ENCODE measurements at regions not wholly inside any gene's neighbourhood (a gene's known extent, or its start where the extent isn't known, plus 50 kb on each side); places are given as distances from the start of the nearest gene placed in this dataset.

GRCh38 chr13:40287428-40287827 lies 379.0 kb downstream of the FOXO1 start:
- intact Hi-C loops (cut with micrococcal nuclease; ENCODE audit: unreplicated experiment): no loop called here
- WGBS (ENCODE audit: insufficient coverage, insufficient replicate concordance, low lambda C conversion rate, missing lambda C conversion rate): 19% methylated on average over 4 of the region's 4 CpGs
- H4K20me1 ChIP-seq (ENCODE audit: control insufficient read depth, insufficient read depth): no peaks in the 10 kb centered on the region
- H3K36me3 ChIP-seq (ENCODE audit: control insufficient read depth in 2 of 2, insufficient read depth in 2 of 2, low read length in 1 of 2): no peaks in the 10 kb centered on the region
- H3K9ac ChIP-seq (ENCODE audit: control insufficient read depth, insufficient read depth, low read length): no peak overlapping the region
- SMC1A ChIA-PET (ENCODE audit: uncharacterized antibody, unreplicated experiment): interaction anchor here (1.3 to 1.4 kb wide), 2 partner anchors 9 to 87 kb away, joined by 4 read pairs; no protein-coding TSS in a partner anchor
- no peak overlapping the region for H3K4me2 ChIP-seq (ENCODE audit: control insufficient read depth, insufficient read depth)
- H2AFZ ChIP-seq (ENCODE audit: control insufficient read depth, low read depth, low read length): no peak overlapping the region
- POLR2A ChIA-PET: no interaction called here
- no TSS peak for BruUV-seq (replicated peaks)
- no peaks in the 10 kb centered on the region for H3K79me2 ChIP-seq (ENCODE audit: control insufficient read depth, insufficient read depth, low read length)
- ATAC-seq (no peak), FAIRE-seq (no peak), DNase-seq (ENCODE audit: low read depth, low spot score) (no peak)
- no peak overlapping the region for H3K27ac ChIP-seq (ENCODE audit: control insufficient read depth, insufficient read depth)
- H3K4me3 ChIP-seq: no peak overlapping the region
- CTCF ChIA-PET: no interaction called here
- H3K4me1 ChIP-seq (ENCODE audit: control insufficient read depth, insufficient read depth, low read length): no peaks in the 10 kb centered on the region
- H3K27me3 ChIP-seq (replicated peaks in 1 of 2; ENCODE audit: control insufficient read depth in 2 of 2, insufficient read depth in 2 of 2, low read length in 1 of 2): no peaks in the 10 kb centered on the region
- in situ Hi-C loops (cut with MboI): no loop called here
- RAD21 ChIA-PET (ENCODE audit: unreplicated experiment): no interaction called here
- H3K9me3 ChIP-seq (replicated peaks; ENCODE audit: control insufficient read depth, insufficient read depth, low read length): no peaks in the 10 kb centered on the region; the same call in 2 of the 3 replicates
- TF ChIP-seq NKRF (conservative IDR thresholded peaks at IDR 0.05): no peak
- no peak for TF ChIP-seq IKZF1 (conservative IDR thresholded peaks at IDR 0.05)
- no peak for TF ChIP-seq SPI1 (IDR thresholded peaks at IDR 0.05; ENCODE audit: borderline replicate concordance, insufficient read depth, low read depth, low read length)
- TF ChIP-seq SUZ12 (IDR thresholded peaks at IDR 0.05; ENCODE audit: unreplicated experiment): no peak
- TF ChIP-seq, protein P1, sequence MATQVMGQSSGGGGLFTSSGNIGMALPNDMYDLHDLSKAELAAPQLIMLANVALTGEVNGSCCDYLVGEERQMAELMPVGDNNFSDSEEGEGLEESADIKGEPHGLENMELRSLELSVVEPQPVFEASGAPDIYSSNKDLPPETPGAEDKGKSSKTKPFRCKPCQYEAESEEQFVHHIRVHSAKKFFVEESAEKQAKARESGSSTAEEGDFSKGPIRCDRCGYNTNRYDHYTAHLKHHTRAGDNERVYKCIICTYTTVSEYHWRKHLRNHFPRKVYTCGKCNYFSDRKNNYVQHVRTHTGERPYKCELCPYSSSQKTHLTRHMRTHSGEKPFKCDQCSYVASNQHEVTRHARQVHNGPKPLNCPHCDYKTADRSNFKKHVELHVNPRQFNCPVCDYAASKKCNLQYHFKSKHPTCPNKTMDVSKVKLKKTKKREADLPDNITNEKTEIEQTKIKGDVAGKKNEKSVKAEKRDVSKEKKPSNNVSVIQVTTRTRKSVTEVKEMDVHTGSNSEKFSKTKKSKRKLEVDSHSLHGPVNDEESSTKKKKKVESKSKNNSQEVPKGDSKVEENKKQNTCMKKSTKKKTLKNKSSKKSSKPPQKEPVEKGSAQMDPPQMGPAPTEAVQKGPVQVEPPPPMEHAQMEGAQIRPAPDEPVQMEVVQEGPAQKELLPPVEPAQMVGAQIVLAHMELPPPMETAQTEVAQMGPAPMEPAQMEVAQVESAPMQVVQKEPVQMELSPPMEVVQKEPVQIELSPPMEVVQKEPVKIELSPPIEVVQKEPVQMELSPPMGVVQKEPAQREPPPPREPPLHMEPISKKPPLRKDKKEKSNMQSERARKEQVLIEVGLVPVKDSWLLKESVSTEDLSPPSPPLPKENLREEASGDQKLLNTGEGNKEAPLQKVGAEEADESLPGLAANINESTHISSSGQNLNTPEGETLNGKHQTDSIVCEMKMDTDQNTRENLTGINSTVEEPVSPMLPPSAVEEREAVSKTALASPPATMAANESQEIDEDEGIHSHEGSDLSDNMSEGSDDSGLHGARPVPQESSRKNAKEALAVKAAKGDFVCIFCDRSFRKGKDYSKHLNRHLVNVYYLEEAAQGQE (IDR thresholded peaks at IDR 0.05; ENCODE audit: low read depth, low read length): no peak
- no peak for TF ChIP-seq EED (IDR thresholded peaks at IDR 0.05; ENCODE audit: low read depth)
- no peak for TF ChIP-seq MXI1 (IDR thresholded peaks at IDR 0.05; ENCODE audit: low read depth, low read length)
- no peak for TF ChIP-seq ATF2 (IDR thresholded peaks at IDR 0.05; ENCODE audit: low read length)
